ENCODE measurements at regions not wholly inside any gene's neighbourhood (a gene's known extent, or its start where the extent isn't known, plus 50 kb on each side); places are given as distances from the start of the nearest gene placed in this dataset.
"Not testable (repeated sequence)": the region's sequence is repeated elsewhere in the genome, so short reads cannot be mapped to it uniquely, and the experiment has no call there.

DNA sequence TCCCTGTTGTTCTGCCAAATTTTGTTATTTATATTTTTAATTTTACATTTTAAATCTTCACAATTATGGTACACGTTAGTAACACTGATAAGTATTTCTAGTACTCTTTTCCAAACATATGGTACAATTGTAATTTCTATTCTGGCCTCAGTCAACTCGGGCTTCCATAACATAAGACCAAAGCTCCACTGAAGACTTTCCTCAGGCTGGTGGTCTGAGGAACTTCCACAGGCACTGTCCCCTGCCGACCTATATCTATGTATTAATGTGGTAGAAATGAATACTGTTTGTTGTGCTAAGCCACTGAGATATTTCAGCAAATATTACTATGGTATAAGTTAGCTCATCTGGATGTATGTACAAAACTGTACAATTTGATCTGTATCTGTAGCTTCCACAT is 407.6 kb upstream of the ZNF804A start:
- H3K4me1 Mint-ChIP-seq = no peaks in the 10 kb centered on the region
- H3K36me3 Mint-ChIP-seq (ENCODE audit: low read depth) = no peaks in the 10 kb centered on the region
- no peaks in the 10 kb centered on the region for H3K27me3 Mint-ChIP-seq (ENCODE audit: low read depth)
- no peak for DNase-seq (ENCODE audit: low read depth, low spot score)
- TF ChIP-seq, protein P1, sequence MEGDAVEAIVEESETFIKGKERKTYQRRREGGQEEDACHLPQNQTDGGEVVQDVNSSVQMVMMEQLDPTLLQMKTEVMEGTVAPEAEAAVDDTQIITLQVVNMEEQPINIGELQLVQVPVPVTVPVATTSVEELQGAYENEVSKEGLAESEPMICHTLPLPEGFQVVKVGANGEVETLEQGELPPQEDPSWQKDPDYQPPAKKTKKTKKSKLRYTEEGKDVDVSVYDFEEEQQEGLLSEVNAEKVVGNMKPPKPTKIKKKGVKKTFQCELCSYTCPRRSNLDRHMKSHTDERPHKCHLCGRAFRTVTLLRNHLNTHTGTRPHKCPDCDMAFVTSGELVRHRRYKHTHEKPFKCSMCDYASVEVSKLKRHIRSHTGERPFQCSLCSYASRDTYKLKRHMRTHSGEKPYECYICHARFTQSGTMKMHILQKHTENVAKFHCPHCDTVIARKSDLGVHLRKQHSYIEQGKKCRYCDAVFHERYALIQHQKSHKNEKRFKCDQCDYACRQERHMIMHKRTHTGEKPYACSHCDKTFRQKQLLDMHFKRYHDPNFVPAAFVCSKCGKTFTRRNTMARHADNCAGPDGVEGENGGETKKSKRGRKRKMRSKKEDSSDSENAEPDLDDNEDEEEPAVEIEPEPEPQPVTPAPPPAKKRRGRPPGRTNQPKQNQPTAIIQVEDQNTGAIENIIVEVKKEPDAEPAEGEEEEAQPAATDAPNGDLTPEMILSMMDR (conservative IDR thresholded peaks at IDR 0.05) = no peak
- H3K4me3 Mint-ChIP-seq = no peak overlapping the region
- no peaks in the 10 kb centered on the region for H3K9me3 Mint-ChIP-seq
- H3K27ac Mint-ChIP-seq (ENCODE audit: unreplicated experiment) = no peak overlapping the region

DNA sequence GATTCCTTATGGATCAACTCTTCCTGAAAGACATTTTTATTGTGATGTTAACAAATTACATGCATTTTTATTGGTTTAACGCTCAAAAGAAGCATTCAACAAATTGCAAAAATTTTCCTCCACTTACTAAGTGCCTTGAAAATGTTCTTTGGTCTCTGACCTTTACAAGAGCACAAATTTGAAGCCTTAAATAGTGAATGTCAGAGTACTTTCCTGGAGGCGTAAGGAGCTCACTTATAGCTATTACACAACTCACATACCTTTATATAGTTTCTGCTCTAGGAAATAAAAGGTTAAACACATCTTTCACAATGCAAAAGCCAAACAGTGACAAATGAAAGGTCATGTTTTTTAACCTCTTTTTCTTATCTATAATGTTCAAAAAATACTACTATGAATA is 405.7 kb upstream of the ZNF804A start:
- Mint-ChIP-seq H3K36me3 (ENCODE audit: low read depth) (no peaks in the 10 kb centered on the region), H3K4me3 (no peak overlapping the region), H3K27me3 (ENCODE audit: low read depth) (no peaks in the 10 kb centered on the region), H3K9me3 (no peaks in the 10 kb centered on the region), H3K27ac (ENCODE audit: unreplicated experiment) (no peak overlapping the region), H3K4me1 (no peaks in the 10 kb centered on the region)
- TF ChIP-seq, protein P1 (conservative IDR thresholded peaks at IDR 0.05) = no peak
- DNase-seq (ENCODE audit: low read depth, low spot score) = no peak

DNA sequence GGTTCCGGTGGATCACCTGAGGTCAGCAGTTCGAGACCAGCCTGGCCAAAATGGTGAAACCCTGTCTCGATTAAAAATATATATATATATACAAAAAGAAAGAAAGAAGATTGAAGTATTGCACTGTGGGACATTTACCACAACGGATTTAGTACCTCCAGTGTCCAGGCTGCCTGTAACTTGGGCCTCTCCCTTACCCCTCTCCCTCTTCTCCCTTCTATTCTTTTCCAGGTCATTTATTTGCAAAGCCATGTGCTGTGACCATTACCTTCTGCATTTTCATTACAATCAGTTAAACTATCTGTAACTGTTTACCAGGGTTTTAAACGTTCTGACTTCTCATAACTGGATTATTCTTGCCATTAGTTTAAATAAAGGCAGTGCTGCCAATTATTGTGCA is 400.9 kb upstream of the ZNF804A start:
- TF ChIP-seq, protein P1 (conservative IDR thresholded peaks at IDR 0.05) = no peak
- Mint-ChIP-seq H3K9me3 (no peaks in the 10 kb centered on the region), H3K27me3 (ENCODE audit: low read depth) (no peaks in the 10 kb centered on the region), H3K4me1 (no peaks in the 10 kb centered on the region), H3K27ac (ENCODE audit: unreplicated experiment) (no peak overlapping the region), H3K36me3 (ENCODE audit: low read depth) (no peaks in the 10 kb centered on the region), H3K4me3 (no peak overlapping the region)
- no peak for DNase-seq (ENCODE audit: low read depth, low spot score)

DNA sequence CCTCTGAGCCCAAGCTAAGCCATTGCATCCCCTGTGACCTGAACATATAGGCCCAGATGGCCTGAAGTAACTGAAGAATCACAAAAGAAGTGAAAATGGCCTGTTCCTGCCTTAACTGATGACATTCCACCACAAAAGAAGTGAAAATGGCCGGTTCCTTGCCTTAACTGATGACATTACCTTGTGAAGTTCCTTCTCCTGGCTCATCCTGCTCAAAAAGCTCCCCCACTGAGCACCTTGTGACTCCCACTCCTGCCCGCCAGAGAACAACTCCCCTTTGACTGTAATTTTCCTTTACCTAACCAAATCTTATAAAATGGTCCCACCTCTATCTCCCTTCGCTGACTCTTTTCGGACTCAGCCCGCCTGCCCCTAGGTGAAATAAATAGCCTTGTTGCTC is 399.5 kb upstream of the ZNF804A start:
- not testable (repeated sequence) for H3K27me3 Mint-ChIP-seq (ENCODE audit: low read depth); H3K4me3 Mint-ChIP-seq; H3K27ac Mint-ChIP-seq (ENCODE audit: unreplicated experiment); H3K9me3 Mint-ChIP-seq; DNase-seq (ENCODE audit: low read depth, low spot score); H3K4me1 Mint-ChIP-seq; H3K36me3 Mint-ChIP-seq (ENCODE audit: low read depth)

DNA sequence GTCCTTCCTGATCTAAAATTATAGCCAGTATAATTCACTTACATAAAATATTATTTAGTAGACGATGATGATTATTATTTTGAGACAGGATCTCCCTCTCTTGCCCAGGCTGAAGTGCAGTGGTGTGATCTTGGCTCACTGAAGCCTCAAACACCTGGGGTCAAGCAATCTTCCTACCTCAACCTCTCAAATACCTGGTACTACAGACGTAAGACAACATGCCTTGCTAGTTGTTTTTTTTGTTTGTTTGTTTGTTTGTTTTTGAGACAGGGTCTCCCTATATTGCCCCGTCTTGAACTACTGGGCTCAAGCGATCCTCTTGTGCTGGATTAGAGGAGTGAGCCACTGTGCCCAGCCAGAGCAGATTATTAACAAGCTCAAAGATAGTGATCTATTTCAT is 399.1 kb upstream of the ZNF804A start:
- H3K4me1 Mint-ChIP-seq = no peaks in the 10 kb centered on the region
- H3K27me3 Mint-ChIP-seq (ENCODE audit: low read depth) = no peaks in the 10 kb centered on the region
- TF ChIP-seq, protein P1 (conservative IDR thresholded peaks at IDR 0.05) = no peak
- no peak for DNase-seq (ENCODE audit: low read depth, low spot score)
- no peaks in the 10 kb centered on the region for H3K36me3 Mint-ChIP-seq (ENCODE audit: low read depth)
- H3K9me3 Mint-ChIP-seq = no peaks in the 10 kb centered on the region
- no peak overlapping the region for H3K4me3 Mint-ChIP-seq
- no peak overlapping the region for H3K27ac Mint-ChIP-seq (ENCODE audit: unreplicated experiment)

DNA sequence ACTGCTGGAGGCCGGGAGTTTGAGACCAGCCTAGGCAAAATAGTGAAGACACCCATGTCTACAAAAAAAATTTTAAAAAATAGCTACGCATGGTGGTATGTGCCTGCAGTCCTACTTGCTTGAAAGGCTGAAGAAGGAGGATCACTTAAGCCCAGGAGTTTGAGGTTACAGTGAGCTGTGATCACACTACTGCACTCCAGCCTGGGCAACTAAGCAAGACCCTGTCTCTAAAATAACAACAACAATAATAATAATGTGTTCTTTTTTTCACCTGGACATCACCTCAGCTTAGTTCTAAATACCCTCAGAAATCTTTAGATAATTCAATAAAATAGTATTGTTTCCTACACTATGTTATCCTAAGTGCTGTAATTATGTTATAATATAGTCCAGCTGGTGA is 397.1 kb upstream of the ZNF804A start:
- Mint-ChIP-seq H3K4me1 (no peaks in the 10 kb centered on the region), H3K36me3 (ENCODE audit: low read depth) (no peaks in the 10 kb centered on the region), H3K9me3 (no peaks in the 10 kb centered on the region), H3K27me3 (ENCODE audit: low read depth) (no peaks in the 10 kb centered on the region), H3K27ac (ENCODE audit: unreplicated experiment) (no peak overlapping the region), H3K4me3 (no peak overlapping the region)
- no peak for DNase-seq (ENCODE audit: low read depth, low spot score)
- TF ChIP-seq, protein P1 (conservative IDR thresholded peaks at IDR 0.05) = no peak

Data from neural crest cell (in vitro differentiated cells).